NCI-H187 treated with DMSO at 0.1 percent for 48 hours (cell line): ENCODE measurements at regions not wholly inside any gene's neighbourhood (a gene's known extent, or its start where the extent isn't known, plus 50 kb on each side); places are given as distances from the start of the nearest gene placed in this dataset.

Source experiments
- DNase-seq: peaks from one replicate; lab custom pipeline; 2025; lab: John Stamatoyannopoulos, UW

- no peak for DNase-seq
Measured at GRCh38 chr4:10203851-10204250, 87.3 kb upstream of the WDR1 start.

- no peak for DNase-seq
Measured at GRCh38 chr4:10201381-10202223, 85.0 kb upstream of the WDR1 start.

GRCh38 chr4:10200869-10201268 lies 84.3 kb upstream of the WDR1 start:
- DNase-seq = no peak

GRCh38 chr4:10198365-10198764 lies 81.8 kb upstream of the WDR1 start:
- no peak for DNase-seq

GRCh38 chr4:10197952-10198351 lies 81.4 kb upstream of the WDR1 start:
- no peak for DNase-seq

- no peak for DNase-seq
Measured at GRCh38 chr4:10196191-10196590, 79.6 kb upstream of the WDR1 start.

- DNase-seq = no peak
Measured at GRCh38 chr4:10192331-10192730, 75.7 kb upstream of the WDR1 start.

GRCh38 chr4:10188400-10189004 lies 71.9 kb upstream of the WDR1 start:
- no peak for DNase-seq

GRCh38 chr4:10186228-10187214 lies 69.9 kb upstream of the WDR1 start:
- DNase-seq = no peak

GRCh38 chr4:10185518-10186227 lies 69.1 kb upstream of the WDR1 start:
- no peak for DNase-seq

GRCh38 chr4:10184501-10184938 lies 67.9 kb upstream of the WDR1 start:
- DNase-seq = no peak

GRCh38 chr4:10184041-10184440 lies 67.4 kb upstream of the WDR1 start:
- no peak for DNase-seq

GRCh38 chr4:10183462-10183861 lies 66.9 kb upstream of the WDR1 start:
- no peak for DNase-seq

- no peak for DNase-seq
Measured at GRCh38 chr4:10182446-10183424, 66.1 kb upstream of the WDR1 start.

GRCh38 chr4:10181745-10182445 lies 65.3 kb upstream of the WDR1 start:
- no peak for DNase-seq

- DNase-seq = no peak
Measured at GRCh38 chr4:10180927-10181744, 64.5 kb upstream of the WDR1 start.

- no peak for DNase-seq
Measured at GRCh38 chr4:10180603-10180926, 64.0 kb upstream of the WDR1 start.

- DNase-seq = no peak
Measured at GRCh38 chr4:10179957-10180602, 63.5 kb upstream of the WDR1 start.

GRCh38 chr4:10178763-10179162 lies 62.2 kb upstream of the WDR1 start:
- no peak for DNase-seq
